GM10266 (cell line): ENCODE measurements at regions not wholly inside any gene's neighbourhood (a gene's known extent, or its start where the extent isn't known, plus 50 kb on each side); places are given as distances from the start of the nearest gene placed in this dataset.
A peak's percentile ranks its signal among the peaks of the same experiment; 100 is the strongest.

Experiments used
- DNase-seq: peaks from one replicate; pipeline ENCODE4 v3.0.0; 2012; ENCODE audit errors: extremely low spot score
- TF ChIP-seq, protein P1 (sequence below): IDR thresholded peaks from 2 replicates; pipeline ENCODE4 v1.5.1; 2012; ENCODE audit warnings: mild to moderate bottlenecking, low read depth; ENCODE audit not compliant: control insufficient read depth, insufficient read depth; ENCODE audit errors: missing control alignments

- peak; percentile 54 for DNase-seq
- TF ChIP-seq, protein P1, sequence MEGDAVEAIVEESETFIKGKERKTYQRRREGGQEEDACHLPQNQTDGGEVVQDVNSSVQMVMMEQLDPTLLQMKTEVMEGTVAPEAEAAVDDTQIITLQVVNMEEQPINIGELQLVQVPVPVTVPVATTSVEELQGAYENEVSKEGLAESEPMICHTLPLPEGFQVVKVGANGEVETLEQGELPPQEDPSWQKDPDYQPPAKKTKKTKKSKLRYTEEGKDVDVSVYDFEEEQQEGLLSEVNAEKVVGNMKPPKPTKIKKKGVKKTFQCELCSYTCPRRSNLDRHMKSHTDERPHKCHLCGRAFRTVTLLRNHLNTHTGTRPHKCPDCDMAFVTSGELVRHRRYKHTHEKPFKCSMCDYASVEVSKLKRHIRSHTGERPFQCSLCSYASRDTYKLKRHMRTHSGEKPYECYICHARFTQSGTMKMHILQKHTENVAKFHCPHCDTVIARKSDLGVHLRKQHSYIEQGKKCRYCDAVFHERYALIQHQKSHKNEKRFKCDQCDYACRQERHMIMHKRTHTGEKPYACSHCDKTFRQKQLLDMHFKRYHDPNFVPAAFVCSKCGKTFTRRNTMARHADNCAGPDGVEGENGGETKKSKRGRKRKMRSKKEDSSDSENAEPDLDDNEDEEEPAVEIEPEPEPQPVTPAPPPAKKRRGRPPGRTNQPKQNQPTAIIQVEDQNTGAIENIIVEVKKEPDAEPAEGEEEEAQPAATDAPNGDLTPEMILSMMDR = peak; percentile 61
These were observed 298.9 kb downstream of the DSEL start for GRCh38 chr18:67217551-67218166.

- TF ChIP-seq, protein P1 = no peak
- no peak for DNase-seq
These were observed 299.7 kb downstream of the DSEL start for GRCh38 chr18:67216846-67217245.

- DNase-seq = no peak
- TF ChIP-seq, protein P1 = no peak
These were observed 300.8 kb downstream of the DSEL start for GRCh38 chr18:67215686-67216085.

- DNase-seq = no peak
These were observed 304.9 kb downstream of the DSEL start for GRCh38 chr18:67211646-67212045.

GRCh38 chr18:67200665-67201064 is 315.9 kb downstream of the DSEL start:
- no peak for DNase-seq
- TF ChIP-seq, protein P1 = peak; percentile 4

More at GRCh38 chr18:67211646-67212045, 304.9 kb downstream of the DSEL start:
- TF ChIP-seq, protein P1 = no peak

DNA sequence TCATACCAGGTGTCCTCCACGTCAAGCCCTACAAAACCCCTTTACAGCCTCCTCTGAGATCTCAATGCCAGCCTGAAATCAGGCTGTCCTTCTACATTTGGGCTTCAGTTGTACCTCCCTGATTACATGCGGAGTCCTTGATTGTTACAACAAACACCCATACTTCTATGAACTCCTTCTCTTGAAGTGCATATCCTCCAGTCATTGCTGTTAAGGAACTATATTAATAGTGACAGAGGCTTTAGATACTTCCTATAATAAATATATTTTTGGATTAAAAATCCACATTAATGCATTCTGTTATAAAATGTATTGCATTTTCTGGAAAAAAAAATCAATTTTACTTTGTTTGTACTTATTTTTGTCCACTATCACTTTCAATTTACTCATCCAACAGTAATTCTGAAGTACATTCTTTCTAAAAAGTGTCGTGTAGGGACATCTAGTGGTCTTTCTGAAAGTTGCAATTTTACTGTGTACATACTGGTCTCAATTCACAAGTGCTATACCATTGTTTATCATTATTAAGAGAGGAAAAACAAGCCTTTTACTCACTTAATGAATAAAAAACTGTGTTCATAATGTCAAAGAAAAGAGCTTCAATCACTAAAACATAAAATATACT is 316.4 kb downstream of the DSEL start:
- TF ChIP-seq, protein P1 = peak; percentile 70
- DNase-seq = peak; percentile 29

GRCh38 chr18:67194886-67195285 is 321.6 kb downstream of the DSEL start:
- no peak for DNase-seq
- TF ChIP-seq, protein P1 = no peak
